Lower lobe of right lung (tissue), 2 donors: ENCODE measurements at regions not wholly inside any gene's neighbourhood (a gene's known extent, or its start where the extent isn't known, plus 50 kb on each side); places are given as distances from the start of the nearest gene placed in this dataset.

Experiments
- ATAC-seq, 2 donors: fragments of 200-7000 bp; cut with Tn5 transposase; one replicate each; pipeline ENCODE4 v1.9.1; 2020 to 2022; ENCODE audit warnings: mild to moderate bottlenecking in 2 of 2, moderate library complexity in 2 of 2
- DNase-seq: peaks from one replicate; pipeline ENCODE4 v3.0.0-alpha.2; 2020
- H3K27ac ChIP-seq: fragments of 200-600 bp; one replicate; pipeline ENCODE4 v1.8.0; 2022
- H3K27me3 ChIP-seq: fragments of 200-600 bp; one replicate; pipeline ENCODE4 v1.8.0; 2022; ENCODE audit warnings: low read depth
- H3K36me3 ChIP-seq: fragments of 200-600 bp; one replicate; pipeline ENCODE4 v1.8.0; 2022; ENCODE audit warnings: mild to moderate bottlenecking
- H3K4me1 ChIP-seq: fragments of 200-600 bp; one replicate; pipeline ENCODE4 v1.8.0; 2022
- H3K4me3 ChIP-seq: fragments of 200-600 bp; one replicate; pipeline ENCODE4 v1.8.0; 2022; ENCODE audit warnings: mild to moderate bottlenecking
- H3K9me3 ChIP-seq: fragments of 200-600 bp; one replicate; pipeline ENCODE4 v1.8.0; 2022
- CTCF ChIP-seq: fragments of 200-600 bp; IDR thresholded peaks from one replicate; pipeline ENCODE4 v1.8.0; 2022; ENCODE audit warnings: antibody characterized with exemption, mild to moderate bottlenecking
- intact Hi-C: fragments of 100-400 bp; cut with DNase I; formaldehyde crosslinking; loops from one replicate; pipeline ENCODE4 v1.11.0; 2022
- donor health status: DM: no; HTN: yes; CAD: no; lungs with severe emphysema.

DNA sequence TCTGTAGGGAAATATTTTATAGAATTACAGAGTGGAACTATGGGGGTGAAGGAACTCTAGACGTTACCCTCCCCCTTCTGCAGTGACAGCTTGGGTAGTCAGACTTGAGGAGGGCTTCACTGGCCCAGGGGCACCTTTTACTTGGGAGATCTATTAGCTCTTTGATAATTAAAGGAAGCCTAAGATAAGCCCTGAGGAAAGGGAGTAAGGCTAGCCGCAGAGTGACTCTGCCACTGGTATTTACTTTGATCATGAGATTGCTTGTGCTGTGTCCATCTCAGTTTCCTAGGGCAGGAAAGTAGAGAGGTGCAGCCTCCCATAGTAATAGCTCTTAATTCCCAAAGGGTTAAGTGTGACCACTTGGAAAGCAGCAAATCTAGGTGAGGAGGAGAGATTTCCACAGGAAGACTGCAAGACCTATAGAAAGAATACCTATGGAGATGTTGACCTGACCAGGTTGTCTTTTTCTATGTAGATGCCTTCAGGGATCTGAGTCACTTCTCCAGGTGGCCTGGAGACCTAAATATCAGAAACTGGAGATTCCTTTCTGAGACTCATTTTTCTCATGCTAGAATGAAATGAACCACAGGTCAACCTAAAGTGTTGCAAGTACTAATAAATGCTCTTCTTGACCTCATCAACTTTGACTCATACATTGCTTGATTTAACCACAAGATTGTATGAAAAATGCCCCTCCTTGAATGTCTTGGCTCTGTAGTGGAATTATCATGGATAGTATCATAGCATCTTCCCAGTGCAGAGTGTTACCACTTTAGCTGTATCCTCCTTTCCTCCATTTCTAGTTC lies 447.3 kb upstream of the GHITM start:
- ATAC-seq = no peak
- no peak for TF ChIP-seq CTCF
- no peak overlapping the region for H3K27ac ChIP-seq
- H3K4me3 ChIP-seq = no peak overlapping the region
- DNase-seq = no peak
- intact Hi-C loops = no loop called here
- no peaks in the 10 kb centered on the region for H3K27me3 ChIP-seq
- H3K4me1 ChIP-seq = no peaks in the 10 kb centered on the region
- H3K36me3 ChIP-seq = no peaks in the 10 kb centered on the region
- H3K9me3 ChIP-seq = no peaks in the 10 kb centered on the region

- no peak overlapping the region for H3K4me3 ChIP-seq
- ATAC-seq = no peak
- intact Hi-C loops = no loop called here
- TF ChIP-seq CTCF = no peak
- no peak overlapping the region for H3K27ac ChIP-seq
- no peaks in the 10 kb centered on the region for H3K9me3 ChIP-seq
- H3K27me3 ChIP-seq = no peaks in the 10 kb centered on the region
- no peaks in the 10 kb centered on the region for H3K36me3 ChIP-seq
- no peak for DNase-seq
- H3K4me1 ChIP-seq = no peaks in the 10 kb centered on the region
These were observed 440.4 kb upstream of the GHITM start for GRCh38 chr10:83698899-83699298.

- intact Hi-C loops = no loop called here
- no peak for DNase-seq
- Histone ChIP-seq H3K4me3 (no peak overlapping the region), H3K36me3 (no peaks in the 10 kb centered on the region), H3K27me3 (no peaks in the 10 kb centered on the region), H3K4me1 (no peaks in the 10 kb centered on the region), H3K27ac (no peak overlapping the region), H3K9me3 (no peaks in the 10 kb centered on the region)
- no peak for TF ChIP-seq CTCF
- no peak for ATAC-seq
These were observed 437.5 kb upstream of the GHITM start for GRCh38 chr10:83701799-83702198.

DNA sequence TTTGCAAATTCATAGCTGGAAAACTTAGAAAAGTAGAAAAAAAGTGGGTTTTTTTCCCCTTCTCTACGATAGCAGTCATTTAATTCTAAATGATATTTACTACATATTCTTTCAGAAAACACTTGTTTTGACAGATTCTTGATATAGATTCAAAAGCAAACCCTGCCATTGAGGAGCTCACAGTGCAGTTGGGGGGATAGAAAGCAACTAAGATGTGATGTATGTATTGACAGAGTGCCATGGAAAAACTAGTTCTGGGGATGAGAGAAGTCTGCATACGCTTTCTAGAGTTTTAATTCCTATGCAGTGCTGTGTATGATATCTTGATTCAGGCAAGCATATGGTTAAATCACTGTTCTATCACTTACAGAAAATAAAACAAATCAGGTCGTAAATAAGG lies 436.6 kb upstream of the GHITM start:
- Histone ChIP-seq H3K36me3 (no peaks in the 10 kb centered on the region), H3K9me3 (no peaks in the 10 kb centered on the region), H3K4me3 (no peak overlapping the region), H3K4me1 (no peaks in the 10 kb centered on the region), H3K27ac (no peak overlapping the region), H3K27me3 (no peaks in the 10 kb centered on the region)
- ATAC-seq (no peak), DNase-seq (no peak)
- intact Hi-C loops = no loop called here
- no peak for TF ChIP-seq CTCF

DNA sequence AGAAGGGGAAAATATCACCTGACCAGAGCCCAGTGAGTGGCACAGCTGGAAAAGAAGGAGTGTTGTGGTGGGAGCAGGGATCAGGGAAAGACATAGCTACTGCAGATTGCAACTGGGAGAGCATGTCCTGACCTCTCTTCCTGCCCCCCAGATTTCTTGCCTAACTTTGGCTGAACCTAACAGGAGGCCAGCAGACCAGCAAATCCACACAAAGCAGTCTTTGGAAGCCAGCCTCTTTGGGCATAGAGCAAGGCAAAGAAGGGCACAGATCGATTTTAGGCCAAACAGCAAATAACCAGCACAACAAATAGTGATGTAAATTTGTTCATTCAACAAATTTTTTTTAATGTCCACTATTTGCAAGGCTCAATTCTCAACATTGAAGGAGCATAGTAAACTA lies 433.2 kb upstream of the GHITM start:
- intact Hi-C loops = no loop called here
- ATAC-seq (no peak), DNase-seq (no peak)
- TF ChIP-seq CTCF = no peak
- no peaks in the 10 kb centered on the region for H3K4me1 ChIP-seq
- H3K27me3 ChIP-seq = no peaks in the 10 kb centered on the region
- H3K36me3 ChIP-seq = no peaks in the 10 kb centered on the region
- no peaks in the 10 kb centered on the region for H3K9me3 ChIP-seq
- H3K4me3 ChIP-seq = no peak overlapping the region
- no peak overlapping the region for H3K27ac ChIP-seq
